Right ventricle myocardium inferior (tissue), 1 donor: ENCODE measurements at regions not wholly inside any gene's neighbourhood (a gene's known extent, or its start where the extent isn't known, plus 50 kb on each side); places are given as distances from the start of the nearest gene placed in this dataset.
A peak's percentile ranks its signal among the peaks of the same experiment; 100 is the strongest.

ENCODE experiments used
- ATAC-seq: fragments of 200-7000 bp; cut with Tn5 transposase; one replicate; pipeline ENCODE4 v1.9.1; 2020; ENCODE audit warnings: mild to moderate bottlenecking, moderate library complexity
- DNase-seq: peaks from one replicate; pipeline ENCODE4 v3.0.0; 2021; ENCODE audit errors: missing footprints
- intact Hi-C: fragments of 100-400 bp; cut with DNase I; formaldehyde crosslinking; loops from one replicate; pipeline ENCODE4 v1.11.0; 2022
- donor health status: DM: no; HTN: yes; CAD: no; lungs with severe emphysema.

GRCh38 chr2:217749008-217749407, 253.8 kb downstream of the TNS1 start:
- intact Hi-C loops = no loop called here
- ATAC-seq = no peak
- DNase-seq = no peak

GRCh38 chr2:217746808-217747207, 256.0 kb downstream of the TNS1 start:
- ATAC-seq = no peak
- intact Hi-C loops = no loop called here
- DNase-seq = no peak

DNA sequence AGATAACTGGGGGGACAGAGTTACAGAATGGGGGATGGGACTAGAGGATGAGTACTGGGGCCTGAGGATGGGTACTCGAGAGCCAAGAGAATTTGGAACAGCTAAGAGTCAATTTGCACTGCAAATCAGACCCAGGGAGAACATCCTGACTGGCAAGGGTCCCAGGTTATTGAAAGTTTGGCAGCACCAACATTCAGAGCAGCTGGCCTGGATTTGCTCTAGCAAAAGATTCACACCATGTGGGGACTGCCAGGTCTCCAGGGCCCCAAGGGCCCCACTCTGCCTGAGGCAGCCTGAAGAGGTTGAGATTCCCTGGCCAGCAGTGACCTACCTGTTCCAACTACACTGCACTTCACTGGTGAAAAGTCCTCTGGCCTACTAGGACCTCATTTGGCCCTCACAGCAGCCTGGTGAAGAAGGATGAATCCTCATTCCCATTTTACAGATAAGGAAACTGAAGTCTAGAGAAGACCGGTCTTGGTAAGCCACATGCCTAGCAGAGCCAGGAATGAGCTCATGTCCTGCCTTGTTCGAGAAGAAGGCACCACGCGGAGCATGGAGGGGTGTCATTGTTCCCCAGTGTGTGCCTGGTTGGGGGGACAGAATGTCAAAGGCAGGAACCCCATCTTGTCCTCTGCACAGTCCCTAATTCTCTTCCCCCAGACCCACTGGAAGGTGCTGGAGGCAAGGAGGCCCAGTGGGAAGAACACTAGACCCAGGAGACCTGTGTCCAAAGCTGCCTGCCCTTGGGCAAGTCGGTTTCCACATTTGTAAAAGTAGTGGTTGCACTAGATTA, 258.6 kb downstream of the TNS1 start:
- ATAC-seq (peak; percentile 74), DNase-seq (no peak)
- intact Hi-C loops = no loop called here

- ATAC-seq (no peak), DNase-seq (no peak)
- intact Hi-C loops = no loop called here
These were observed 259.4 kb downstream of the TNS1 start for GRCh38 chr2:217743407-217743806.

DNA sequence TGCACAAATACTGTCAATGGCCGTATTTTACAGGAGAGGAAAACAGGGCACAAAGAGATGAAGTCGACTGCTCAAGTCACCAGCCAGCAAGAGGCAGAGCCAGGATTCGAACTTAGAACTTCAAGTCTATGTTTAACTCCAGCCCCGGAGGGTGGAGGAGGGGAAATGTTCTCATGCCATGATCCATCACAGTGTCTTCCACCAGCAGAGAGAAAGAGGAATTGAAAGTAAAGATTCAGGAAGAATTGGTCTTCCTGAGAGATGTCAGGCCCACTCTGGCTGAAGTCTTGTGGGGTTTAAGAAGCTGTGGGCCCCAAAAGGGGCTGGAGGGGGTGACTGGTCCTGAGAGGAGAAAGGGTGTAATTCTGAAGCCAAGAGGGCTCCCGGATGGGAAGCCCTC, 260.0 kb downstream of the TNS1 start:
- no peak for DNase-seq
- intact Hi-C loops = no loop called here
- no peak for ATAC-seq

- DNase-seq (no peak), ATAC-seq (no peak)
- intact Hi-C loops = no loop called here
These were observed 260.5 kb downstream of the TNS1 start for GRCh38 chr2:217742276-217742675.

DNA sequence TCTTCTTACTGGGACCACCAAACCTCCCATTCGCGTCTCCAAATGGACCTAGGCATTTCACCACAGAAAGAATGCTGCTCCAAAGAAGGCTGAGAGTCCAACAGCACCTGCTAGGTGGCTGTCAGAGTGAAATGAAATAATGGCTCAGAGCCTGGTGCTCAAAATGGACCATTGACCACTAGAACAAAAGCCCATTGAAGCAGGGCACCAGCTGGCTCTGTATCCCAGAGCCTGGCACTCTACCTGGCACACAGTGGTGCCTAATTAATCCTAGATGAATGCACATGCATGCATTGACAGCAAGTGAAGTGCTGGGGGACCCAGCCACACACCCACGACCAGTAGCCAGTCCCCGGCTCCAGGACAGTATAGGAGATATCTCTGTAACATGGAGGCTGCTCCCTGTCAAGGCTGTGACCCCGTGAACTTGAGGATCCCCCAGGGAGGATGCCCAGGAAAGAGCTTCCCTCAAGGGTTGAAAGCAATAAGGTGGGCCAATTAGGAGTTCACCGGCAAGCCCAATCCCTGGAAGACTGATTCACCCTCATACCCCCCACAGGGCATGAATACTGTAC, 261.3 kb downstream of the TNS1 start:
- DNase-seq = no peak
- no peak for ATAC-seq
- intact Hi-C loops = no loop called here

- intact Hi-C loops = no loop called here
- DNase-seq = no peak
- ATAC-seq = no peak
These were observed 262.0 kb downstream of the TNS1 start for GRCh38 chr2:217740756-217741155.

- ATAC-seq (no peak), DNase-seq (no peak)
- intact Hi-C loops = no loop called here
These were observed 262.6 kb downstream of the TNS1 start for GRCh38 chr2:217740178-217740577.

DNA sequence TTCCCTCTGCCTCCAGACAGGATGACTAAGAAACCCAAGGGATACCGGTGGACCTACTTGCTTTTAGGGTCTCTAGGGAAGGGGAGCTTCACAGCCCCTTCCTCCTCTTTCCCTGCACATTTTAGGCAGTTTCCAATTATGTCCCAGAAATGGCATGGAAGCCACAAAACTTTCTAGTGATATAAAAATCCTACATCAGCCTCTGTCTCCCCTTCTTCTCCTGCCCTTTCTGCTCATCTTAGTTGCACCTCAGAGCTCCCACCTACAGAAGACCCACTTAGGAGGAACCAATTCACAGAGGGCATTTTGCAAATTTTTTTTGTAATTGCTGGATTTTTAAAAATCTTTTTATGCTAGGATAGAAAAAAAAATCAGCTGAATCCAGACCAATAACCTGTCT, 263.1 kb downstream of the TNS1 start:
- DNase-seq (no peak), ATAC-seq (no peak)
- intact Hi-C loops = no loop called here

- ATAC-seq (no peak), DNase-seq (no peak)
- intact Hi-C loops = no loop called here
These were observed 264.7 kb downstream of the TNS1 start for GRCh38 chr2:217738061-217738460.

DNA sequence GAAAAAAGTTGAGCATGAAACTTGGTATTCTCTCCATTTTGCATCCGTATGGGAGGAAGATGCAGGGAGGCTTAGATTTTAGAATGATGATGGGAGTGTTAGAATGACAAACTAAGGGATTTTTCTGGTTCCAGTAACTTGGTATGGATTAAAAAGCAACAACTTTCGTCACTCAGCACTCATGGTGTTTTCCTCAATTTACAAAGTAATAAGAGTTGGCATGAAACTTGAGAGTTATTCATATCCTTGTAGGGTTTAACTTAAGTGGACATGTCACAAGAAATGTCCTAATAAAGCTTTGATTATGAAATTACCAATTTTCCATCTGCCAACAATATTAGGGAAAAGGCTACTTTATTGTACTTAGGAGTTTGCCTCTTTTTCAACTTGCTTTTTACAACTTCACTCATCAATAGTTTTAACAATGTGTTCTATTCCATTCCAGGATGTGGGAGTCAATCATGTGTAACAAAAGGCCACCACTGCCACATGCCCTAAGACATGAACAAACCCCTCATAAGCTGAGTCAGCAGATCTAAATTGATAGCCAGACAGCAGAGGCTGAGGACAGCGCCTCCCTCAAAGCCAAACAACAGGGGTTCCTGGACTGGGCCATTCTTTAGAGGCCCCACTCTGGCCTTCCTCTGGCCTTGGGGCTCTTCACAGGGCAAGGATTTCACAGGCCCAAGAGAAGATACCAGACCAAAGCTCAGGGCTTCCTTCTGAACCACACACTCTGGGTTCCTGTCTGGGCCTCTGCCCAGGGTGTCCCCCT, 265.8 kb downstream of the TNS1 start:
- intact Hi-C loops = no loop called here
- ATAC-seq (no peak), DNase-seq (no peak)

GRCh38 chr2:217735899-217736298, 266.9 kb downstream of the TNS1 start:
- intact Hi-C loops = no loop called here
- ATAC-seq (no peak), DNase-seq (no peak)

DNA sequence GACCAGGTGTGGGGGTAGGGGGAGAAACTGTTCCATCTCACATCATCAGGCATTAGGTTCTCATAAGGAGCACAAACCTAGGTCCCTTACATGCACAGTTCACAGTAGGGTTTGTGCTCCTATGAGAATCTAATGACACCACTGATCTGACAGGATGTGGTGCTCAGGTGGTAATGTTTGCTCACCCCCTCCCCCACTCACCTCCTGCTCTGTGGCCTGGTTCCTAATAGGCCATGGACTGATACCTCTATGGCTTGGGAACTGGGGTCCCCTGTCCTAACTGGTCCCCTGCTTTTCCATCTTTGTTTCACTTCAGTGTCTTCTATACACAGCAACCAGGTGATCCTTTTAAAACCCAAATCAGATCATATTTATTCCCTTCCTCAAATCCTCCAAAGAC, 267.8 kb downstream of the TNS1 start:
- ATAC-seq (no peak), DNase-seq (no peak)
- intact Hi-C loops = no loop called here

- intact Hi-C loops = no loop called here
- DNase-seq (no peak), ATAC-seq (no peak)
These were observed 269.3 kb downstream of the TNS1 start for GRCh38 chr2:217733461-217733860.

DNA sequence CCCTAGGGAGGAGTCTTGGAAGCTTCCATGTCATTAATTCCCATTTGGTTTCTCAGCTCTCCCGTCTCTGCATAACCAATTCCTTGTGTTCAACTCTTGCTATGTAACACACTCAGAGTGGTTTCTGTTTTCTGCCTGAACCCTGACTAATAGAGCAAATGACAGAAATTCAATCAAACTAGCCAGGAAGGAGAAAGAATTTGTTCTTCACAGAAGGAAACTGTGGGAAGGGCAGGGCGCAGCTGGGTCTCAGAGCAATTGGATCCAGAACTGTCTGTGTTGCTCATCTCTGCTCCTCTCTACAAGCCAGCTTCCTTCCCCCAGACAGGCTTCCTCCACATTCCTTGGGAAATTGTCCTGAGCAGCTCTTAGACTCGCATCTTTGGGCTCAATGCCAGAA, 269.8 kb downstream of the TNS1 start:
- DNase-seq = no peak
- intact Hi-C loops = no loop called here
- no peak for ATAC-seq

DNA sequence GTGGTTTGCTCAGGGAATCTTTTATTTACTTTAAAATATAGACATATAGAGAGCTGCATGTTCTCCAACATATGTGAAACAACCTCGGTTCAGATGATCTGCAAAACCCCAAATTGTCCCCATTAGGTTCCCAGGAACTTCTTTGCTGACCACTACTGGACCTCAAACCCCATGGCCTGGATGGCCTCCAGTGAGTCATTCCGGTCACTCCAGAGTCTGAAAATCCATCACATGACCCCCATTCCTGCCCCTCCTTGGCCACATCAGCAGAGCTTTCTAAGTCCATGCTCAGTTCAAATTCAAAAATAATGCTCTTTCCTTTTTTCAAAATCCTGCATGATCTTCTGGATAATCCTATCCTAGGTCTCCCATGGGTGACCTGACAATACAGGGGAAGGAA, 271.0 kb downstream of the TNS1 start:
- no peak for ATAC-seq
- DNase-seq = no peak
- intact Hi-C loops = no loop called here

DNA sequence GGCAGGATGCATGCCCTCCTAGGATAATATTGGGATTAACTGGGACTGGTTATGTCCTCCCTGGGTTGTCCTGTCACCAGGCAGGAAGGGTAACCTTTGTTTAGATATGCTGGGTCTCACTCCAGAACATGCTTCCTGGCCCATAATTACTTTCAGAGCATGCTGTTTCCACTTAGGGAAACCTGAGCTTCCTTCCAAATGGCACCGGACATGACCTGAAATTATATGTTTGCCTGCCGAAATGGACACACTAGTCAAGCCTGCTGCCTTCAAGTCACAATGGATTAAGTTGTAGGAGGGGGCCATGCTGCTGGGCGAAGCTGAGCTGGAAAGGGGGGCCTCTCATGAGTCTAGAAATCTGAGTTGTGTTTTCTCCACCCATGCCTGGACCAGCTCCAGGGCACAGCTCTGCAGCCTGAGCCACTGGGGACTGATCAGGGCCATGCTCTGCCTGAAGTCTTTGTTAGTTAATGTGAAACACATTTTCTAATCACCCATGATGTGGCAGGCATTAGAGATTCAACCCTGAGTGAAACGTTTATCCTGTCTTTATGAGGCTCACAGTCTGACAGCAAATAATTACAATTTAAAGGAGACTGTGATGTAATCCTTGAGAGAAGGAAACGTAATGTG, 273.3 kb downstream of the TNS1 start:
- DNase-seq (no peak), ATAC-seq (peak; percentile 65)
- intact Hi-C loops = no loop called here

- intact Hi-C loops = no loop called here
- DNase-seq (no peak), ATAC-seq (no peak)
These were observed 275.0 kb downstream of the TNS1 start for GRCh38 chr2:217727801-217728200.

DNA sequence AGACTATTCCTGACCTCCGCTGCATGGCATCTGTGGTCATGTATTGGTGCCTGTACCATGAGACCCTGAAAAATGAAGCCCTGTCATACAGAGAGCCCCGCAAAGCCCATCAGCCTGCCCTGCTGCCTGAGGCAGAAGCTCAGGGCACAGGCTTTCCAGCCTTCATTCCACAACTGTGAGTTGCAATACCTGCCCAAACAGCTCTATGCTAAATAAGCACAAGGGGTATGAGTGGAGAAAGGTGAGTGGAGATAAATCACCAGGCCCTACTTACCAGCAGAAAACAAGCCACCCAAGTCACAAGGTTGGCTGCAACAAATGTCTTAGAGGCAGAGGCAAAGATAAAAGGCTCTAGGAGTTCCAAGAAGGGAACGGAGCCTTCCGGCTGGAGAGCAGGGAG, 277.4 kb downstream of the TNS1 start:
- ATAC-seq (no peak), DNase-seq (no peak)
- intact Hi-C loops = no loop called here
